K562 (cell line): ENCODE measurements at regions not wholly inside any gene's neighbourhood (a gene's known extent, or its start where the extent isn't known, plus 50 kb on each side); places are given as distances from the start of the nearest gene placed in this dataset.

Experiments used
- ATAC-seq: fragments of 200-7000 bp; cut with Tn5 transposase; 3 replicates; pipeline ENCODE4 v1.9.1; 2020; ENCODE audit warnings: moderate library complexity
- BruUV-seq: library from RNA; stranded (reverse); fragments of 400-500 nt; replicated peaks from 2 replicates; lab custom pipeline; 2021; lab: Mats Ljungman, UMichigan
- CTCF ChIA-PET: fragments of 300-600 bp; formaldehyde crosslinking; extraction: SDS; loops from one replicate; lab custom pipeline; 2021; ENCODE audit warnings: low intra/inter-chr PET ratio; lab: Yijun Ruan, JAX
- POLR2A ChIA-PET: fragments of 300-600, 350-650 bp; sonication (Branson Sonifier 250); formaldehyde crosslinking; extraction: SDS; loops from one replicate; lab custom pipeline; 2021; ENCODE audit warnings: antibody characterized with exemption, inconsistent platforms; lab: Yijun Ruan, JAX
- DNase-seq, 4 experiments: peaks; one replicate each; pipeline versions ENCODE4 v3.0.0 to v3.0.0-alpha.2; 2011 to 2018; ENCODE audit warnings: low spot score in 3 of 4, mixed read lengths in 3 of 4; ENCODE audit errors: extremely low read depth in 1 of 4
- FAIRE-seq: peaks from 2 replicates; lab custom pipeline; 2011; peaks lifted over from hg19 to GRCh38; lab: Jason Lieb, UNC
- H2AFZ ChIP-seq: 2 replicates; pipeline ENCODE4 v1.6.0; 2011; ENCODE audit warnings: low read depth, low read length, control low read depth, inconsistent platforms
- H3K27ac ChIP-seq: fragments of 200-600 bp; 3 replicates; pipeline ENCODE4 v1.8.0; 2011; ENCODE audit warnings: low read depth, mild to moderate bottlenecking, control low read depth, inconsistent platforms, low read length, moderate library complexity, mixed read lengths; ENCODE audit errors: extremely low read depth
- H3K27me3 ChIP-seq, 2 experiments: fragments of 300-600 bp in 1 of 2; 2 replicates in 1 of 2; 3 replicates in 1 of 2; pipeline versions ENCODE4 v1.6.0 to v1.8.0; 2011; ENCODE audit warnings: inconsistent platforms in 2 of 2, low read length in 2 of 2, mild to moderate bottlenecking in 1 of 2, mixed read lengths in 1 of 2, moderate library complexity in 1 of 2; ENCODE audit not compliant: control insufficient read depth in 2 of 2, insufficient read depth in 2 of 2
- H3K36me3 ChIP-seq: fragments of 300-600 bp; 3 replicates; pipeline ENCODE4 v1.8.0; 2011; ENCODE audit warnings: mild to moderate bottlenecking, low read length, inconsistent platforms; ENCODE audit not compliant: control insufficient read depth, insufficient read depth
- H3K4me1 ChIP-seq, 2 experiments: fragments of 200-600 bp in 1 of 2; replicated peaks in 1 of 2; 2 replicates in 1 of 2; 3 replicates in 1 of 2; pipeline versions ENCODE4 v1.5.1 to v1.8.0; 2011; ENCODE audit warnings: inconsistent platforms in 2 of 2, low read length in 2 of 2, mild to moderate bottlenecking in 1 of 2, mixed read lengths in 1 of 2, moderate library complexity in 1 of 2; ENCODE audit not compliant: control insufficient read depth in 2 of 2, insufficient read depth in 2 of 2
- H3K4me2 ChIP-seq: 2 replicates; pipeline ENCODE4 v1.6.1; 2011; ENCODE audit warnings: low read length, control low read depth, inconsistent platforms, mixed read lengths; ENCODE audit not compliant: insufficient read depth
- H3K4me3 ChIP-seq: fragments of 200-600 bp; sonication (generic), shearing (Covaris generic); 2 replicates; pipeline ENCODE4 v1.5.1; 2016; ENCODE audit warnings: control low read depth, inconsistent platforms
- H3K79me2 ChIP-seq: fragments of 200-600 bp; 3 replicates; pipeline ENCODE4 v1.8.0; 2011; ENCODE audit warnings: low read length, inconsistent platforms; ENCODE audit not compliant: control insufficient read depth, insufficient read depth
- H3K9ac ChIP-seq, 2 experiments: 2 replicates each; pipeline versions ENCODE4 v1.6.0 to v1.6.1; 2011; ENCODE audit warnings: low read depth in 2 of 2, low read length in 2 of 2, control low read depth in 1 of 2, inconsistent platforms in 1 of 2, mild to moderate bottlenecking in 1 of 2, mixed read lengths in 1 of 2; ENCODE audit not compliant: insufficient read depth in 1 of 2
- H3K9me1 ChIP-seq: one replicate; pipeline ENCODE4 v1.6.0; 2011; ENCODE audit warnings: inconsistent platforms, mild to moderate bottlenecking, low read length, moderate library complexity; ENCODE audit not compliant: control insufficient read depth, insufficient read depth
- H3K9me3 ChIP-seq: replicated peaks from 2 replicates; pipeline ENCODE4 v1.5.1; 2011; ENCODE audit warnings: low read depth, low read length, inconsistent platforms; ENCODE audit not compliant: control insufficient read depth, insufficient read depth
- H4K20me1 ChIP-seq: replicated peaks from 2 replicates; pipeline ENCODE4 v1.6.1; 2011; ENCODE audit warnings: low read length, inconsistent platforms, mixed read lengths; ENCODE audit not compliant: control insufficient read depth, insufficient read depth
- LCOR ChIP-seq: sonication (generic); formaldehyde crosslinking; IDR thresholded peaks from 2 replicates; pipeline ENCODE4 v1.8.0; 2022; ENCODE audit warnings: mild to moderate bottlenecking, missing genetic modification reagents
- TSHZ1 ChIP-seq: fragments of 250-450 bp; sonication (Bioruptor Pico); IDR thresholded peaks from 2 replicates; pipeline ENCODE4 v1.4.0; 2020; ENCODE audit warnings: mild to moderate bottlenecking, moderate library complexity
- in situ Hi-C: fragments of 300-500 bp; cut with MboI; formaldehyde crosslinking; loops from 4 replicates; pipeline ENCODE4 v1.15.0; 2018; ENCODE audit warnings: inconsistent platforms, mixed read lengths
- intact Hi-C: fragments of 100-400 bp; cut with micrococcal nuclease; formaldehyde crosslinking; loops from 2 replicates; pipeline ENCODE4 v1.14.2; 2022

DNA sequence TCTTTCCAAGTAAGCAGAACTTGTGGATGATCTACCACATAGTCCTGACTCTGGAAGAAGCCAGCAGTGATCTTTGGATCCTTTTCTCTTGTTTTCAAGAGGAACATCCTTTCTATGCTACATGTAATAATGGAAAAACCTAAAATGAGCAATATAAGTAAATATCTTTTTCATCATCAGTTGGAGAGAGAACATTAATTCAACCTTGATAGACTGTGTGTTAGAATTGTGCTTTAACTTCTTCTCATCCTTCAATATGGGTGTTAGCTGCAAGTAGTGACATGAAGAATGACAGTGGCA is 65.6 kb upstream of the IFNGR1 start:
- intact Hi-C loops, result no loop called here
- no peaks in the 10 kb centered on the region for H3K9me1 ChIP-seq
- DNase-seq, result no peak
- no peak overlapping the region for H3K4me2 ChIP-seq
- no peak for ATAC-seq
- no peak overlapping the region for H3K27ac ChIP-seq
- CTCF ChIA-PET, result no interaction called here
- no peak overlapping the region for H3K9ac ChIP-seq
- BruUV-seq, result no TSS peak
- no peak for FAIRE-seq
- H3K4me3 ChIP-seq, result no peak overlapping the region
- peaks cover 2 to 14% of the 10 kb centered on the region in 2 experiments; a peak in 4 of 5 replicates for H3K27me3 ChIP-seq
- no peaks in the 10 kb centered on the region for H3K4me1 ChIP-seq
- POLR2A ChIA-PET, result interaction anchor here (1.1 to 1.3 kb wide), 3 partner anchors 9 to 17 kb away, joined by 3 to 4 read pairs (median 3); no protein-coding TSS in a partner anchor
- H3K79me2 ChIP-seq, result no peaks in the 10 kb centered on the region
- no peaks in the 10 kb centered on the region for H4K20me1 ChIP-seq
- TF ChIP-seq TSHZ1 (CRISPR knock-in tag) (no peak), LCOR (CRISPR knock-in tag) (no peak)
- no peaks in the 10 kb centered on the region for H3K9me3 ChIP-seq
- no peaks in the 10 kb centered on the region for H3K36me3 ChIP-seq
- H2AFZ ChIP-seq, result no peak overlapping the region
- in situ Hi-C loops, result no loop called here
